GM19463 (cell line): ENCODE measurements at regions not wholly inside any gene's neighbourhood (a gene's known extent, or its start where the extent isn't known, plus 50 kb on each side); places are given as distances from the start of the nearest gene placed in this dataset.

Experiments used
- ATAC-seq: cut with Tn5 transposase; IDR thresholded peaks from one replicate; pipeline ENCODE4 v1.9.1; 2021; ENCODE audit warnings: mild to moderate bottlenecking, moderate library complexity; ENCODE audit not compliant: unreplicated experiment

GRCh38 chr5:2507611-2508010, 243.9 kb downstream of the IRX2 start:
- no peak for ATAC-seq

GRCh38 chr5:2506603-2507002, 244.9 kb downstream of the IRX2 start:
- no peak for ATAC-seq

- no peak for ATAC-seq
Observed at GRCh38 chr5:2505217-2505616, 246.3 kb downstream of the IRX2 start.

GRCh38 chr5:2502970-2503594, 248.4 kb downstream of the IRX2 start:
- no peak for ATAC-seq

GRCh38 chr5:2499917-2500316, 251.6 kb downstream of the IRX2 start:
- ATAC-seq: no peak

- no peak for ATAC-seq
Observed at GRCh38 chr5:2496891-2497290, 254.6 kb downstream of the IRX2 start.

- no peak for ATAC-seq
Observed at GRCh38 chr5:2496126-2496525, 255.4 kb downstream of the IRX2 start.

GRCh38 chr5:2493356-2493755, 258.1 kb downstream of the IRX2 start:
- ATAC-seq: no peak

- no peak for ATAC-seq
Observed at GRCh38 chr5:2492476-2492875, 259.0 kb downstream of the IRX2 start.

GRCh38 chr5:2491846-2492245, 259.6 kb downstream of the IRX2 start:
- ATAC-seq: no peak

- ATAC-seq: no peak
Observed at GRCh38 chr5:2489306-2489705, 262.2 kb downstream of the IRX2 start.

- no peak for ATAC-seq
Observed at GRCh38 chr5:2488593-2488992, 262.9 kb downstream of the IRX2 start.

- no peak for ATAC-seq
Observed at GRCh38 chr5:2487152-2487763, 264.2 kb downstream of the IRX2 start.

GRCh38 chr5:2486373-2486772, 265.1 kb downstream of the IRX2 start:
- ATAC-seq: no peak

GRCh38 chr5:2482778-2483177, 268.7 kb downstream of the IRX2 start:
- no peak for ATAC-seq

- no peak for ATAC-seq
Observed at GRCh38 chr5:2480871-2481270, 270.6 kb downstream of the IRX2 start.

GRCh38 chr5:2475902-2476301, 275.6 kb downstream of the IRX2 start:
- no peak for ATAC-seq

GRCh38 chr5:2472670-2473069, 278.8 kb downstream of the IRX2 start:
- no peak for ATAC-seq

- ATAC-seq: no peak
Observed at GRCh38 chr5:2471152-2471879, 280.2 kb downstream of the IRX2 start.

GRCh38 chr5:2466966-2467365, 284.5 kb downstream of the IRX2 start:
- no peak for ATAC-seq

- ATAC-seq: no peak
Observed at GRCh38 chr5:2465383-2465782, 286.1 kb downstream of the IRX2 start.

GRCh38 chr5:2464141-2464540, 287.3 kb downstream of the IRX2 start:
- no peak for ATAC-seq
